ENCODE measurements at regions not wholly inside any gene's neighbourhood (a gene's known extent, or its start where the extent isn't known, plus 50 kb on each side); places are given as distances from the start of the nearest gene placed in this dataset.

DNA sequence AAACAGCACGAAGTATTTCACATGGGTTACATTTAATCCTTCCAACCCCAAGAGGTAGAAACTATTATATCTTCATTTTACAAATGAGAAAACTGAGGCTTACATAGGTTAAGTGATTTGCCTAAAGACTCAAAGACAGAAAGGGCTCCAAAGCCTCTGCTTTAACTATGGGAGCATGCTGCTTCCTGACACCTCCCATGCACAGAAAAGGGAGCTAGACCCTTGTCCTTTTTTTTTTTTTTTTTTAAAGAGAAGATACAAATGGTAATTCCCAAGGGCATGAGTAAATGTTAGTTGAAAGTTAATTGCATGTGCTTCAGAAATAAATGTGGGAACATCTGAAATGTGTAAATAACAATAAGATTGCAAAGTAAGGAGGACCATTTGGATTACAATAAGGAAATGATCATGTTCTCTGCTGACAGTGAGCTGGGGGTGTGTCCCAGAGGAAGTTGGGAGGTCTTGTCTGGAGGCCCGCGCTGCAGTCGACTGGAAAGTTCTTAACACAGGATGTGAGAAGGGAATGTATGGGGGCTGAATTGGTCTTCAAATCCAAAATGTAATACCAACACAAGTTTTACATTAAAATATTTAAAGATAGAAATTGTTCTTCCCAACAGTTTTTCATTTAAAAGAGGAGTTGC, 500.3 kb downstream of the KLF12 start:
- no peaks in the 10 kb centered on the region for H3K36me3 ChIP-seq (ENCODE audit: control insufficient read depth in 2 of 2, extremely low read depth in 1 of 2, insufficient read depth in 1 of 2, low read length in 1 of 2)
- CTCF ChIA-PET, result interaction anchor here in 1 of 2 donors (0.7 kb wide), 1 partner anchor 47 kb away, joined by 9 read pairs; no protein-coding TSS in a partner anchor
- H3K4me3 ChIP-seq (ENCODE audit: control insufficient read depth in 1 of 2, extremely low read depth in 1 of 2, low read length in 1 of 2), result no peak overlapping the region
- no peak overlapping the region for H3K27ac ChIP-seq (ENCODE audit: low read length)
- ATAC-seq (replicated peaks in 1 of 4) (no peak), DNase-seq (no peak)
- WGBS (ENCODE audit: insufficient coverage), result no CpG with 5 or more reads among the region's 4 CpGs
- peaks cover 0 to 4% of the 10 kb centered on the region in 2 experiments for H3K27me3 ChIP-seq (replicated peaks in 1 of 2; ENCODE audit: control insufficient read depth in 2 of 2, extremely low read depth in 1 of 2, insufficient read depth in 2 of 2, low read length in 1 of 2)
- H3K4me1 ChIP-seq (ENCODE audit: control insufficient read depth in 1 of 2, extremely low read depth in 1 of 2, insufficient read depth in 2 of 2, low read length in 2 of 2), result peaks cover 10 to 14% of the 10 kb centered on the region in 2 experiments
- Mint-ChIP-seq H3K4me1 (peaks cover 23 to 40% (median 24%) of the 10 kb centered on the region in 3 donors), H3K4me3 (no peak overlapping the region), H3K36me3 (no peaks in the 10 kb centered on the region), H3K27ac (no peak overlapping the region), H3K9me3 (no peaks in the 10 kb centered on the region), H3K27me3 (peaks cover 0 to 7% of the 10 kb centered on the region in 2 donors)
- no peaks in the 10 kb centered on the region for H3K9me3 ChIP-seq
- POLR2A ChIA-PET, result interaction anchor here (0.6 kb wide), 2 partner anchors 50 to 152 kb away, joined by 3 to 5 read pairs; no protein-coding TSS in a partner anchor

DNA sequence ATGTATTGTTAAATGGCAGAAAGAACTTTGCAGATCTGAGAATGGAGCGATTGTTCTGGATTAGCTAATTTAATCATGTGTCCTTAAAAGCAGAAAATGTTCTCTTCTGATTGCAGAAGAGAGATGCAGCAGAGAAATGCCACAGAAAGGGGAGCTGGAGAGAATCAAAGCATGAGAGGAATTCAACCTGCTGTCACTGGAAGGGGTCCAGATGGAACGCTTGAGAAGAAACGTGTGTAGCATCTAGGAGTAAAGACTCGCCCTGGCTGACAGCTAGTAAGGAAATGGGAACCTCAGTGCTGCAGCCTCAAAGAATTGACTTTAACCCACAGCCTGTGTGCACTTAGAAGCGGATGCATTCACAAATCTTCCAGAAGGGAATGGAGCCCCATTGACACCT, 502.8 kb downstream of the KLF12 start:
- H3K27ac Mint-ChIP-seq, result no peak overlapping the region
- Histone ChIP-seq H3K4me3 (ENCODE audit: control insufficient read depth in 1 of 2, extremely low read depth in 1 of 2, low read length in 1 of 2) (no peak overlapping the region), H3K27me3 (replicated peaks in 1 of 2; ENCODE audit: control insufficient read depth in 2 of 2, extremely low read depth in 1 of 2, insufficient read depth in 2 of 2, low read length in 1 of 2) (peaks cover 0 to 4% of the 10 kb centered on the region in 2 experiments), H3K27ac (ENCODE audit: low read length) (no peak overlapping the region), H3K36me3 (ENCODE audit: control insufficient read depth in 2 of 2, extremely low read depth in 1 of 2, insufficient read depth in 1 of 2, low read length in 1 of 2) (no peaks in the 10 kb centered on the region), H3K4me1 (ENCODE audit: control insufficient read depth in 1 of 2, extremely low read depth in 1 of 2, insufficient read depth in 2 of 2, low read length in 2 of 2) (peaks cover 9 to 17% of the 10 kb centered on the region in 2 experiments), H3K9me3 (no peaks in the 10 kb centered on the region)
- 100% methylated on average over 1 of the region's 5 CpGs for WGBS (ENCODE audit: insufficient coverage)
- no peaks in the 10 kb centered on the region for H3K9me3 Mint-ChIP-seq
- ChIA-PET CTCF (interaction anchor here (0.5 to 0.7 kb wide), 2 partner anchors 74 to 845 kb away, joined by 3 read pairs; no protein-coding TSS in a partner anchor), POLR2A (no interaction called here)
- H3K4me1 Mint-ChIP-seq, result peaks cover 26 to 48% (median 28%) of the 10 kb centered on the region in 3 donors
- no peak for DNase-seq
- peak overlapping the region in 1 of 3 donors; percentile 43 for H3K4me3 Mint-ChIP-seq
- H3K36me3 Mint-ChIP-seq, result no peaks in the 10 kb centered on the region
- no peak for ATAC-seq (replicated peaks in 1 of 4)
- peaks cover 0 to 7% of the 10 kb centered on the region in 2 donors for H3K27me3 Mint-ChIP-seq

DNA sequence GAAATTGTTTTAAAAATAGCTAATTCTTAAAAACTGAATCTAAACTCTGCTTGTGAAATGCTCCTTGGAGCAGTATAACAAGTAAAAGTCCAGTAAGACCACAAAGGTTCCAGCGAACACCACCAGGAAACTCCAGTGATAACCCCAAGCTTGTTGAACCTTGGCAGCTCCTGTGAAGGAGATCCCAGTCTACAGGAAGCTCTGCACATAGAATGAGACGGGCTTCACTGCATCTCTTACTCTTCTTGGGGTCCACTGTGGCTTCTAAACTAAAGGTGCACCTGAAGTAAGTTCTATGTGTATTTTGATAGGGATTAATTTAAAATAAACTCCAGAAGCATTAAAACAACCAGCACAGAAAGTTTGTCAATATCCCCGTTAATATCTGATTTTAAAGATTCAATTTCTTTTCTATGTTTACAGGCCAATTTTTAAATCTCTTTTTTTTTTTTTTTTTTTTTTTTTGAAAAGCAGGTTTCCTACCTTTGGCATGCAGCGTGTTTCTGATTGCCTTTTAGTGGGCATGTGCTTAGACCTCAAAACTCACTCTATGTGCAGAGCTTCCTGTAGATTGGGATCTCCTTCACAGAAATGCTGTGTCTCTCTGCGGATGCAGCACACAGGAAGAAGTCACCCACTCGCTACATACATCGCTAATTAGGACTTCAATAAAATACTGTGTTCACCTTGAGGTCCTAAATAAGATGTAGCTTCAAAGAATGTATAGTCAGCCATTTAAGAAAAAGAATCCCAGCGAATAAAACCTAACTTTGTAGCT, 508.5 kb downstream of the KLF12 start:
- POLR2A ChIA-PET, result interaction anchor here in 1 of 2 donors (0.6 to 0.7 kb wide), 2 partner anchors 205 to 1706 kb away, joined by 6 to 12 read pairs; no protein-coding TSS in a partner anchor
- Histone ChIP-seq H3K27me3 (replicated peaks in 1 of 2; ENCODE audit: control insufficient read depth in 2 of 2, extremely low read depth in 1 of 2, insufficient read depth in 2 of 2, low read length in 1 of 2) (no peaks in the 10 kb centered on the region), H3K4me1 (ENCODE audit: control insufficient read depth in 1 of 2, extremely low read depth in 1 of 2, insufficient read depth in 2 of 2, low read length in 2 of 2) (peaks cover 15 to 40% of the 10 kb centered on the region in 2 experiments), H3K4me3 (ENCODE audit: control insufficient read depth in 1 of 2, extremely low read depth in 1 of 2, low read length in 1 of 2) (no peak overlapping the region), H3K9me3 (no peaks in the 10 kb centered on the region), H3K27ac (ENCODE audit: low read length) (peak overlapping the region; percentile 19), H3K36me3 (ENCODE audit: control insufficient read depth in 2 of 2, extremely low read depth in 1 of 2, insufficient read depth in 1 of 2, low read length in 1 of 2) (no peaks in the 10 kb centered on the region)
- no peaks in the 10 kb centered on the region for H3K9me3 Mint-ChIP-seq
- DNase-seq (peak in 31 of 35 experiments; percentile 2 to 69 (median 27)), ATAC-seq (replicated peaks in 1 of 4) (peak; percentile 98 to 100 (median 100))
- H3K36me3 Mint-ChIP-seq, result no peaks in the 10 kb centered on the region
- no peaks in the 10 kb centered on the region for H3K27me3 Mint-ChIP-seq
- H3K4me1 Mint-ChIP-seq, result peaks cover 37 to 62% (median 53%) of the 10 kb centered on the region in 3 donors
- CTCF ChIA-PET, result interaction anchor here in 1 of 2 donors (0.6 kb wide), 1 partner anchor 12 kb away, joined by 3 read pairs; no protein-coding TSS in a partner anchor
- peak overlapping the region; percentile 82 to 86 for H3K27ac Mint-ChIP-seq
- H3K4me3 Mint-ChIP-seq, result peak overlapping the region in 2 of 3 donors; percentile 6 to 56
- WGBS (ENCODE audit: insufficient coverage), result 40% methylated on average over 1 of the region's 8 CpGs

DNA sequence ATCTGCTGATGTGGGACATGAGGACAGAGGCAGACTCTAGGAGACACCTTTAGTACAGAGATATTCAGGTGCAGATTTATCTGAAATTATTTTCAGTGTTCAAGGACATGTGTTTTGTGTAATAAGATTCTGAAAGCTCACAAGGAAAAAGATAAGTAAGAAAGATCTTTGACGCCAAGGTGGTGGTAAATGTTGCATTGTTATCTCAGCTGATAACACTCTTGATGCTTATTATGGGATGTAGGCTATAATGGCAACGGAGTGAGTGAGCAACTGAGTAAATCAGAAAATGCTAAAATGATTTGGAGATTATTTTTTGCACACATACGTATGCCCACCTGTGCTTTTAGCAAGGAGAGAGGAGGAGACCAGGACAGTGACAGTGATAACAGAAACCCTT, 510.9 kb downstream of the KLF12 start:
- WGBS (ENCODE audit: insufficient coverage), result 64% methylated on average over 2 of the region's 3 CpGs
- Mint-ChIP-seq H3K4me1 (peaks cover 37 to 63% (median 53%) of the 10 kb centered on the region in 3 donors), H3K27ac (no peak overlapping the region), H3K4me3 (no peak overlapping the region), H3K36me3 (no peaks in the 10 kb centered on the region), H3K27me3 (no peaks in the 10 kb centered on the region), H3K9me3 (no peaks in the 10 kb centered on the region)
- H3K27ac ChIP-seq (ENCODE audit: low read length), result no peak overlapping the region
- no peak overlapping the region for H3K4me3 ChIP-seq (ENCODE audit: control insufficient read depth in 1 of 2, extremely low read depth in 1 of 2, low read length in 1 of 2)
- ChIA-PET POLR2A (no interaction called here), CTCF (interaction anchor here in 1 of 2 donors (0.7 kb wide), 1 partner anchor 31 kb away, joined by 3 read pairs; no protein-coding TSS in a partner anchor)
- no peak for ATAC-seq (replicated peaks in 1 of 4)
- peaks cover 15 to 40% of the 10 kb centered on the region in 2 experiments for H3K4me1 ChIP-seq (ENCODE audit: control insufficient read depth in 1 of 2, extremely low read depth in 1 of 2, insufficient read depth in 2 of 2, low read length in 2 of 2)
- H3K9me3 ChIP-seq, result no peaks in the 10 kb centered on the region
- no peaks in the 10 kb centered on the region for H3K27me3 ChIP-seq (replicated peaks in 1 of 2; ENCODE audit: control insufficient read depth in 2 of 2, extremely low read depth in 1 of 2, insufficient read depth in 2 of 2, low read length in 1 of 2)
- H3K36me3 ChIP-seq (ENCODE audit: control insufficient read depth in 2 of 2, extremely low read depth in 1 of 2, insufficient read depth in 1 of 2, low read length in 1 of 2), result no peaks in the 10 kb centered on the region
- DNase-seq, result no peak

DNA sequence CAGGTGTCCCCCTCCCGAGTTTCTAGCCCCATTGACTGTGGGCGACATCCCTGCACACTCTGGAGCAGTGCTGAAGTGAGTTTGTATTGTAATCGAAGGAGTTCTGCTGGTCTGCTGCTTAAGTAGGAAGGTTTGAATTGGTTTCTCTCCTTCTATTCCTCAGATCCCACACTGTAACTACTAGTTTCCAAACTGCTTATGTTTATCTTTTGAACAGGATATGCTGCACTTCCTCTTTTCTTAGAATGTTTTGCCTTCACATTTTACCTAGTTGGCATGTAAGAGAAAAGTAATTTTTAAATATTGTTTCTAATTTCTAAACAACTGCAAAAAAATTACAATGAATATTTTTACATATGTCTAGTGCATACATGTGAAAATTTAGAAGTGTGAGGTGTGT, 511.8 kb downstream of the KLF12 start:
- H3K9me3 ChIP-seq, result no peaks in the 10 kb centered on the region
- no peaks in the 10 kb centered on the region for H3K9me3 Mint-ChIP-seq
- DNase-seq, result no peak
- WGBS (ENCODE audit: insufficient coverage), result no CpG with 5 or more reads among the region's 3 CpGs
- H3K4me1 Mint-ChIP-seq, result peaks cover 37 to 64% (median 53%) of the 10 kb centered on the region in 3 donors
- H3K27ac ChIP-seq (ENCODE audit: low read length), result no peak overlapping the region
- ATAC-seq (replicated peaks in 1 of 4), result no peak
- no peaks in the 10 kb centered on the region for H3K36me3 ChIP-seq (ENCODE audit: control insufficient read depth in 2 of 2, extremely low read depth in 1 of 2, insufficient read depth in 1 of 2, low read length in 1 of 2)
- peak overlapping the region in 1 of 2 donors; percentile 23 for H3K4me3 ChIP-seq (ENCODE audit: control insufficient read depth in 1 of 2, extremely low read depth in 1 of 2, low read length in 1 of 2)
- H3K27ac Mint-ChIP-seq, result peak overlapping the region; percentile 18 to 49
- H3K4me3 Mint-ChIP-seq, result peak overlapping the region in 2 of 3 donors; percentile 31 to 52
- POLR2A ChIA-PET, result no interaction called here
- H3K27me3 ChIP-seq (replicated peaks in 1 of 2; ENCODE audit: control insufficient read depth in 2 of 2, extremely low read depth in 1 of 2, insufficient read depth in 2 of 2, low read length in 1 of 2), result no peaks in the 10 kb centered on the region
- no peaks in the 10 kb centered on the region for H3K27me3 Mint-ChIP-seq
- CTCF ChIA-PET, result no interaction called here
- H3K4me1 ChIP-seq (ENCODE audit: control insufficient read depth in 1 of 2, extremely low read depth in 1 of 2, insufficient read depth in 2 of 2, low read length in 2 of 2), result peaks cover 15 to 40% of the 10 kb centered on the region in 2 experiments
- no peaks in the 10 kb centered on the region for H3K36me3 Mint-ChIP-seq

DNA sequence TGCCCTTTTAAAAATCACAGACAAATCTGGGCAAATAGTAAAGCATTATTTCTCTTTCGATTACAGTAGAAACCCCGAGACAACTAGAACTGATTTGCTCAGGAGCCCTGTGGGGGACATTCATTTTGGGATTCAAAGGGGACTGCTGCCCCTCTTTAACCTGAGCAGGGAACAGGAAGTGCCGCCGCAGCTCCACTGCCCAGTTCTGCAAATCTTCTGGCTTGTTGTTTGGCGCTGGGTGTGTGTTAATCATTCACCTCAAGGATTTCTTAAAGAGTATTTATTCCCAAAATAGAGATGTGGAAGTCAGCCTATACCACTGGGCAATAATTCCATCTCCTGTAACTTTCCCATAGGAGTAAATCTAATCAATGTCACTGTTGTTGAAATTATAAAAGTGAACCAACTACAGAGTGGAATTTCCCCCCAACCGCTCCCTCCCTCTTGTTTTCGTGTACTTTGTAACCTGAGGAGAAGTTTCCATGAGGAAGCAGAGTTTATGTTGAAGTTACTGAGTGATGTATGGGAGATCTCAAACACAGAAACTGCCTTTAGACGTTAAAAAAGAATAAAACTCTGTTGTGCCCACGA, 515.8 kb downstream of the KLF12 start:
- ChIA-PET POLR2A (no interaction called here), CTCF (no interaction called here)
- Histone ChIP-seq H3K27me3 (replicated peaks in 1 of 2; ENCODE audit: control insufficient read depth in 2 of 2, extremely low read depth in 1 of 2, insufficient read depth in 2 of 2, low read length in 1 of 2) (peaks cover 0 to 2% of the 10 kb centered on the region in 2 experiments), H3K27ac (ENCODE audit: low read length) (no peak overlapping the region), H3K9me3 (no peaks in the 10 kb centered on the region), H3K4me1 (ENCODE audit: control insufficient read depth in 1 of 2, extremely low read depth in 1 of 2, insufficient read depth in 2 of 2, low read length in 2 of 2) (peaks cover 5 to 18% of the 10 kb centered on the region in 2 experiments), H3K4me3 (ENCODE audit: control insufficient read depth in 1 of 2, extremely low read depth in 1 of 2, low read length in 1 of 2) (no peak overlapping the region), H3K36me3 (ENCODE audit: control insufficient read depth in 2 of 2, extremely low read depth in 1 of 2, insufficient read depth in 1 of 2, low read length in 1 of 2) (no peaks in the 10 kb centered on the region)
- H3K36me3 Mint-ChIP-seq, result no peaks in the 10 kb centered on the region
- no peak overlapping the region for H3K4me3 Mint-ChIP-seq
- no peak overlapping the region for H3K27ac Mint-ChIP-seq
- no peak for ATAC-seq (replicated peaks in 1 of 4)
- H3K4me1 Mint-ChIP-seq, result peaks cover 13 to 31% (median 20%) of the 10 kb centered on the region in 3 donors
- 83% methylated on average over 2 of the region's 9 CpGs for WGBS (ENCODE audit: insufficient coverage)
- no peaks in the 10 kb centered on the region for H3K27me3 Mint-ChIP-seq
- H3K9me3 Mint-ChIP-seq, result no peaks in the 10 kb centered on the region
- DNase-seq, result no peak

Measured in T-cell (primary cell).